Activated CD8-positive, alpha-beta T cell treated with anti-CD3 and anti-CD28 coated beads, Interleukin-2, amount 10 ng/mL, durations not matched to agents 7 days and 5 days (primary cell): ENCODE measurements at regions not wholly inside any gene's neighbourhood (a gene's known extent, or its start where the extent isn't known, plus 50 kb on each side); places are given as distances from the start of the nearest gene placed in this dataset.

Source experiments
- ATAC-seq: fragments of 150-1000 bp; cut with Tn5 transposase; one replicate; pipeline ENCODE4 v1.10.0; 2021; ENCODE audit warnings: moderate library complexity
- CTCF ChIA-PET: fragments of 350-600 bp; sonication (Branson Sonifier 250); formaldehyde crosslinking; loops from one replicate; lab custom pipeline; 2021; ENCODE audit warnings: antibody characterized with exemption; lab: Charles Lee
- POLR2A ChIA-PET: fragments of 350-600 bp; sonication (Branson Sonifier 250); formaldehyde crosslinking; loops from one replicate; lab custom pipeline; 2021; ENCODE audit warnings: antibody characterized with exemption; lab: Charles Lee
- DNase-seq: peaks from one replicate; pipeline ENCODE4 v3.0.0-alpha.2; 2020
- H3K27ac Mint-ChIP-seq: one replicate; pipeline ENCODE4 v1.8.0; 2021; ENCODE audit warnings: mild to moderate bottlenecking, mixed read lengths
- H3K27me3 Mint-ChIP-seq: one replicate; pipeline ENCODE4 v1.8.0; 2021; ENCODE audit warnings: low read depth, mixed read lengths
- H3K36me3 Mint-ChIP-seq: one replicate; pipeline ENCODE4 v1.8.0; 2021; ENCODE audit warnings: low read depth, mixed read lengths
- H3K4me1 Mint-ChIP-seq: one replicate; pipeline ENCODE4 v1.8.0; 2021; ENCODE audit warnings: low read depth, mixed read lengths
- H3K4me3 Mint-ChIP-seq: one replicate; pipeline ENCODE4 v1.8.0; 2021; ENCODE audit warnings: mild to moderate bottlenecking, mixed read lengths
- H3K9me3 Mint-ChIP-seq: one replicate; pipeline ENCODE4 v1.8.0; 2022; ENCODE audit warnings: mixed read lengths; ENCODE audit not compliant: insufficient read depth

DNA sequence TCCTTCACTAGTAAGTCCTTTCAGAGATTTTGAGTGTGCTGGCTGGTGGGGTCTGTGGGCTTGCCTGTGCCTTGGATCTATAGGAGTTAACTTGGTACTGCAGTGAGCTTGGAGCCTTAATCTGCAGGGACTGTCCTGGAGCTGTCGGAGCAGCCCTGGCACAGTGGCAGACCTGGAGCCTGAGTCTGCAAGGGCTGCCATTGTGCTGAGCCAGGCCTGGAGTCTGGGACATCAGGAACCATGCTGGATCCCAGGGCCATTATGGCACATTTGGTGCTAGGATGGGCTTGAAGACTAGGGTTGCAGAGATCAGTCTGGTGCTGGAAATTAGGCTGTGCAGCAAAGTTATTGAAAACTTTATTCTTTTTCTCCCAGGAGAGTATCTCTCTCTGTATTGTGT lies 665.4 kb downstream of the METTL15 start:
- DNase-seq (no peak), ATAC-seq (no peak)
- ChIA-PET POLR2A (no interaction called here), CTCF (no interaction called here)
- H3K27ac Mint-ChIP-seq, result no peak overlapping the region
- no peaks in the 10 kb centered on the region for H3K4me1 Mint-ChIP-seq
- H3K9me3 Mint-ChIP-seq, result peaks cover 12% of the 10 kb centered on the region
- H3K36me3 Mint-ChIP-seq, result no peaks in the 10 kb centered on the region
- H3K27me3 Mint-ChIP-seq, result no peaks in the 10 kb centered on the region
- no peak overlapping the region for H3K4me3 Mint-ChIP-seq

DNA sequence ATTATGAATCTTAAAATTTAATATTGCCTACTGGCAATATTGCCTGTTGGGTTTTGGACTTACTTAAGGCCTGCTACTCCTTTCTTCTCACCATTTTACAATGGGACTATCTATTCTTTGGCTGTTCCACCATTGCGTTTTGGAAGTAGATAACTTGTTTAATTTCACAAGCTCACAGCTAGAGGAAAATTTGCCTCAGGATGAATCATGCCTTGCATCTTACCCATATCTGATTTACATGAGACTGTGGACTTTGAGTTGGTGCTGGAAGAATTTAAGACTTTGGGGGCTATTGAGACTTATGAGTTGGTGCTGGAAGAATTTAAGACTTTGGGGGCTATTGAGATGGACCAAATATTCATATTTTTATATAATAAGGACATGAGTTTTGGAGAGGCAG lies 662.6 kb downstream of the METTL15 start:
- CTCF ChIA-PET, result no interaction called here

DNA sequence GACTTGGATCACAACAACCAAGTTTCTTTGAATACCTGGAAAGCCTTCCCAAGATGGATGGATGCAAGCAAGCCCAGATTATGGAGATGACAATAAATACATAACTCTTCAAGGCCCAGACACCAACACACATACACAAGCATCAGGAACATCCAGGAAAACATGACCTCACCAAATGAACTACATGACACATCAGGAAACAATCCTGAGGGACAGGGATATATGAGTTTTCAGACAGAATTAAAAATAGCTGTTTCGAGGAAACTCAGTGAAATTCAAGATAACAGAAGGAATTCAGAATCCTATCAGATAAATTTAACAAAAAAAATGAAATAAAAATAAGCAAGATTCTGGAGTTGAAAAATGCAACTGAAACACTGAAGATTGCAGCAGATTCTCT lies 659.4 kb downstream of the METTL15 start:
- no peaks in the 10 kb centered on the region for H3K27me3 Mint-ChIP-seq
- no peaks in the 10 kb centered on the region for H3K36me3 Mint-ChIP-seq
- ChIA-PET CTCF (no interaction called here), POLR2A (no interaction called here)
- no peak overlapping the region for H3K27ac Mint-ChIP-seq
- H3K9me3 Mint-ChIP-seq, result peaks cover 8% of the 10 kb centered on the region
- ATAC-seq (no peak), DNase-seq (no peak)
- H3K4me1 Mint-ChIP-seq, result no peaks in the 10 kb centered on the region
- H3K4me3 Mint-ChIP-seq, result no peak overlapping the region

More for the DNA sequence above, 662.6 kb downstream of the METTL15 start:
- Mint-ChIP-seq H3K36me3 (no peaks in the 10 kb centered on the region), H3K9me3 (peaks cover 13% of the 10 kb centered on the region), H3K27ac (no peak overlapping the region), H3K4me1 (no peaks in the 10 kb centered on the region), H3K4me3 (no peak overlapping the region), H3K27me3 (no peaks in the 10 kb centered on the region)
- no peak for ATAC-seq
- DNase-seq, result no peak
- POLR2A ChIA-PET, result no interaction called here

DNA sequence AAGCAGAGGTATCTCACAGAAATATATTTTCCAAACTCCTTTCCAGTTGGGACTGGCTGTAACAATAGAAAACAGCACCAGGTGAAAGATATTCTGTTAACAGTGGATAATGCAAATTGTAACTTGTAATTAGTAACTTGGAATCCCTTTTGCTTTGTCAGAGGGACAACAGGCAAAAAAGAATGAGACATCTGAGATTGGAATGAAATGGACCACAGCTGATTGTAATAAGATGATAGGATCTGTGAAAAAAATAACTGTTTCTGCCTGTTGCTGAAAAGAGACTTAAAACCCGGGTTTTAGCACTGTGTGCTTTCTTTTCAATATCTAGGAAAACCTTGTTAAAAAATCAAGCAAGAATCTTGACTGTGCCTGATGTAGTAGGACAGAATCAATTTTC lies 655.7 kb downstream of the METTL15 start:
- Mint-ChIP-seq H3K27me3 (no peaks in the 10 kb centered on the region), H3K4me3 (no peak overlapping the region), H3K36me3 (no peaks in the 10 kb centered on the region), H3K9me3 (peaks cover 4% of the 10 kb centered on the region), H3K4me1 (no peaks in the 10 kb centered on the region), H3K27ac (no peak overlapping the region)
- DNase-seq (no peak), ATAC-seq (no peak)
- ChIA-PET POLR2A (no interaction called here), CTCF (no interaction called here)

DNA sequence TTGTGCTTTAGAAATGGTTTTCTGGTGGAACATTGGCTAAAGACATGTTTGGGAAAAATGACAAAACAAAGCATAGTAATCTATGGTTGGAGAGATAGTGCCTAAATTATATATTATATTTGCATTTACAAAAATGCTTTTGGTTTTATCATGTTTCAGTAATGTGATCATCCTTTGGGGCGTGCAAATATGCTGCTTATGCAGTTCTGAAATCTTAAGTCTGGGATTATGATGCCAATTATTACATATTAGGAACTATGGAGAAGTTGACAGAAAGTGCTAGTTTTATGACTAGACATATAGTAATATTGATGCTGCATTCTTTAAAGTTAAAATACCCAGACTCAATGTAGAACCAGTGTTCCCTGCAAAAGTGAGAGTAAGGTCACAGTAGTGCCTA lies 655.0 kb downstream of the METTL15 start:
- ATAC-seq (no peak), DNase-seq (no peak)
- Mint-ChIP-seq H3K27me3 (no peaks in the 10 kb centered on the region), H3K9me3 (no peaks in the 10 kb centered on the region), H3K4me3 (no peak overlapping the region), H3K36me3 (no peaks in the 10 kb centered on the region), H3K27ac (no peak overlapping the region), H3K4me1 (no peaks in the 10 kb centered on the region)
- CTCF ChIA-PET, result no interaction called here
- POLR2A ChIA-PET, result no interaction called here

DNA sequence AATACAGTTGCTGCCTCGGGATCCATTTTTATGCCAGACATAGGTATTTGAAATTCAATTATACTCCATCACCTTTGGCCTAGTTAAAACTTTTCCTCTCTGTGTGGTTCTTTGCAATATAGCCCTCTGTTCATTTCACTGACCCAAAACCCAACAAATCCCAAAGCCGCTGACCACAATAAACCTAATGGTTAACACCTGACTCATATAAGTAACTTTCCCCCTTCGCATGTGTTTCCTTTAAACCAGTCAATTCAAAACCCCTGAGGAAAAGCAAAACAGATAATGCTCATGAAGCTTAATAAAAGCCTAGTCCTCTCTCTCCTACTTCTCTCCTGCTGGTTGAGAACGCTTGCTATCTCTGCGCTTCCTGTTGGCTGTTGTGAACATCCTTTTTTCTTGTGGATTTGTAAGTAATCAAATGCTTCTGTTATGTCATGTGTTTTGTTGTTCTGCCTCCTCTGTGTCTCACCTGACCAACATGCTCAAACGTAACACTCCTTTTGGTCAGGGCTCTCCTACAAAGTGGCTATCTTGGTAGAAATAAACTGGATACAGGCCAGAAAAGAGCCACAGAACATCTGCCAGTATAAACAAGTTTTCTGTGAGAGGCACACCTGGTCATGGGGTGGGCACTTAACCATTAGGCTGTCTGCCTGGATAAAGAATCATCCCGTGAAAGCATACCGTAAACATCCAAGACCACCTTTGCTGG lies 652.6 kb downstream of the METTL15 start:
- ATAC-seq (no peak), DNase-seq (no peak)
- H3K9me3 Mint-ChIP-seq, result no peaks in the 10 kb centered on the region
- no peaks in the 10 kb centered on the region for H3K27me3 Mint-ChIP-seq
- H3K27ac Mint-ChIP-seq, result no peak overlapping the region
- no peak overlapping the region for H3K4me3 Mint-ChIP-seq
- no peaks in the 10 kb centered on the region for H3K4me1 Mint-ChIP-seq
- CTCF ChIA-PET, result no interaction called here
- H3K36me3 Mint-ChIP-seq, result no peaks in the 10 kb centered on the region
- POLR2A ChIA-PET, result no interaction called here

DNA sequence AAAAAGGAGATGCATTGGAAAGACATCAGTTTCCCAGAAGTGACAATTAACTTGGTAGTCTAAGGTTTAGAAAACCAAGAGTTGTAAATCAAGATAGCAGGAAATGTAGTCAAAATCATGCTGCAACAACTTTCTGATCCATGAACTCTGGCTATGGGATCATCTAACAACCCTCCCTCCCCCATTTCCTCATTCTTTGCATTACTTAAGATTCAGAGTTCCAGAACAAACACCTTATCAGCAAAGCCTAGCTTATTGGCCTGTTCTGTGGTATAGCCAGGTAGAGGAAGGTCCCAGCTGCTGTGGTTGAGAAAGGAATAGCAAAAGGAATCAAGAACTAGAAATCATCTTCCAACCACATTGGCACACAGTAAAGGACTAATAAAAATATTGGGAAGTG lies 651.1 kb downstream of the METTL15 start:
- ChIA-PET POLR2A (no interaction called here), CTCF (no interaction called here)
- Mint-ChIP-seq H3K4me1 (no peaks in the 10 kb centered on the region), H3K9me3 (no peaks in the 10 kb centered on the region), H3K27me3 (no peaks in the 10 kb centered on the region), H3K27ac (no peak overlapping the region), H3K4me3 (no peak overlapping the region), H3K36me3 (no peaks in the 10 kb centered on the region)
- DNase-seq (no peak), ATAC-seq (no peak)

DNA sequence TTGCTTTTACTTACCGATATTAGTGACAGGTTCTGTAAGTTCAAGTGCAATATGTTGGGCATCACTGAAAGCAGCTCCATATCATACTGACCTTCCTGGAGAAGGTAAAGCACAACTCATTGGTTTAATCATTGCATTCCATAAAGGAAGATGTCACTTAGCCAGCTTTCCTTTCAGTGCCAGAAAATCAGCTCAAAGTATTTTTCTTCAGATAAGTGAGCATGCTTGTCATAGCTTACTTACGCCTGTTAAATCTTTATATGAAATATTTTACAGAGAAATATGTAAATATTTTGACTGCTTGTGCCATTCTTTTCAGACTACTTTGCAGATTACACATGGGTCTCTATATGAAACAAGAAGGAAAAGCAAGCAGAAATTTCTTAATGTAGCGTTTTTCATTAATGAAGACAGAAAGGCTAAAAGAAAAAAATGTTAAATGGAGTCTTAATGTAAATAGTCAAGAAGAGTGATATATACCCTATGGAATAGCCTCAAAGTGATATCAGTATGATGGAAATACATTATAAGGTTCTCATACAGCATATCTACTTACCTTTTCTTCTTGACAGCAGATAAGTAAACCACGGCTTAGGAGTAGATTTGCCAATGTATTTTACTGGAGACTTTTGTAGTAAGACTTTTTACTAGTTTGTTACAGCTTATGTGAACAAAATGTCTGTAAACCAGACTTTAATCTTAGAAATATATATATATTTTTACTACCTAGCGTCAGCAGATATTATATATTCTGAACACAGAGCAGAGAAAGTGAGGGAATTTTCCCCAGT lies 649.7 kb downstream of the METTL15 start:
- Mint-ChIP-seq H3K4me3 (no peak overlapping the region), H3K27me3 (no peaks in the 10 kb centered on the region), H3K36me3 (no peaks in the 10 kb centered on the region), H3K27ac (no peak overlapping the region), H3K4me1 (no peaks in the 10 kb centered on the region), H3K9me3 (peaks cover 5% of the 10 kb centered on the region)
- no peak for ATAC-seq
- ChIA-PET POLR2A (no interaction called here), CTCF (no interaction called here)
- DNase-seq, result no peak

DNA sequence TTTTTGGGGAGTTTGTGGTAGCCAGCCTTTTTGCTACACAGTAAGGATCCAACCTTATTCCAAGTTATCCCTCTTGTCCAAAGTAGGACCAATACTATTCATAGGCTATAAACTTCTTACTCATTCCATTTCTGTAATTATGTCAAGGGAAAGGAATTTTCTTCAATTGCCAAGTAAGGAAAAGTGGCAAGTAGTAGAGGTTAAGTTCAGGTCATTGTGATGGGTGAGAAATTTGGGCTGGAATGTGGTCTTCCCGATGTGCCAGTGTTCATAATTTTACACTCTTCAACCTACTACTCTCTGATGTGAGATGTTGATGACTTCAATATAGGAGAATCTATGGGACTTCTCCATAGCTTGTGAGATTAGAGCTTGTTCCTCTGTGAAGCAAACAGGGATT lies 648.8 kb downstream of the METTL15 start:
- POLR2A ChIA-PET, result no interaction called here
- no peak for ATAC-seq
- Mint-ChIP-seq H3K9me3 (peaks cover 14% of the 10 kb centered on the region), H3K4me3 (no peak overlapping the region), H3K4me1 (no peaks in the 10 kb centered on the region), H3K27ac (no peak overlapping the region), H3K36me3 (no peaks in the 10 kb centered on the region), H3K27me3 (no peaks in the 10 kb centered on the region)
- no peak for DNase-seq
- CTCF ChIA-PET, result no interaction called here

DNA sequence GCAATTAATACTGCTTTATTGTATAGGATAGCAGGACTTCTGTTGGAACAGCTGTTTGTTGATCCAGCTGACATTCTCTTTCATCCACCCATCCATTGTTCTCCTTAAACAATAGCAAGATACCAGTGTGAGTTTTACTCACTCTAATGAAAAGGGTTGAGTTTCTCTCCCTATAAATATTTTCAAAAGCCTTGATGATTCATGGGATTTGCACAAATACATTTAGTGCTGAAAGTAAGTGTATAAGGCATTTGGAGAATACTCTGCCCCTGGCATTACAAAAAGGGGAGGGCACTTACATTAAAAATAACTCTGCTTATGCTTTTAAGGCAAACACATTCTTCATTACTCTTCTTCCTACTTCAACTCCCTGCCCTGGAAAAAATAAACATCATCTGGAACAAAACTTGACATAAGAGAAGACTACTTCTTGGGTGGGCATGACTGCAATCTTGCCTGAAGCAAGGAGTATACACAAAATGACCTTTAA lies 634.9 kb downstream of the METTL15 start:
- CTCF ChIA-PET, result no interaction called here
- Mint-ChIP-seq H3K4me3 (no peak overlapping the region), H3K27me3 (no peaks in the 10 kb centered on the region)

DNA sequence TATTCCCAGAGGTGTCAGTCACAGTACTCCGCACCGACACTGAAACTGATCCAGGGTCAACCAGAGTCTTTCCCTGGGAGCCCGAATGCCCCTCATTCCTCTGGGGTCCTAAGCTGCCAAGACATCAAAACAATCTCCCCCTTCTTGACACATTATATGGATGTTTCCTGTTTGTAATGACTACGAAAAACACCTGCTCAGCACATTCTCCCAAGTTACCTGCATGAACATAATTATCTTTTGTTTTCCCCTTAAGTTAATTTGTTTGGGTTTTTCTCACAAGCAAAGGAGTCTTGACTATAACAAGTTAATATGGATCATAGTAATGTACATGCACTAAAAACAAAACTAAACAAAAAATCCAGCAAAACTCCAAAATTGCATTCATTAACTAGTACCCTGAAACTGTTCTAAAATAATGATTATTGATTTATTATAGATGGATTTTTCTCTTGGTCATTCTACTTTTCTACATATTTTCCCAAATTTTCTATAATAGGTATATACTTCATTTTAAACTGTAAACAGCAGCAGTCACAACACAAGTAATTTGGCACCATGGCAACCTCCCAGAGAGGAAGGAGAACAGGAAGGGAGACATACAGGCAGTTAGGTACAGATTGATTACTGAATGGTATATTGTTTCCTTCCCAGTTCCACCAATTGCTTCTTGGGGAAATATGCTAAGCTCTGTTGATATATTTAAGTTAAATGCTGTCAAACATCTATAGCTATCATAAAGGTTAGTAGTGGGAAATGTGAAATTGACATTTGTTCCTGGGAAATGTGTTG lies 631.5 kb downstream of the METTL15 start:
- ChIA-PET POLR2A (no interaction called here), CTCF (no interaction called here)
- Mint-ChIP-seq H3K27ac (no peak overlapping the region), H3K4me1 (no peaks in the 10 kb centered on the region), H3K27me3 (no peaks in the 10 kb centered on the region), H3K4me3 (no peak overlapping the region), H3K9me3 (no peaks in the 10 kb centered on the region), H3K36me3 (no peaks in the 10 kb centered on the region)
- ATAC-seq (no peak), DNase-seq (no peak)

More for the DNA sequence above, 634.9 kb downstream of the METTL15 start:
- no peak overlapping the region for H3K27ac Mint-ChIP-seq
- H3K9me3 Mint-ChIP-seq, result peaks cover 5% of the 10 kb centered on the region
- DNase-seq (no peak), ATAC-seq (no peak)
- no peaks in the 10 kb centered on the region for H3K36me3 Mint-ChIP-seq
- H3K4me1 Mint-ChIP-seq, result no peaks in the 10 kb centered on the region
- POLR2A ChIA-PET, result no interaction called here

DNA sequence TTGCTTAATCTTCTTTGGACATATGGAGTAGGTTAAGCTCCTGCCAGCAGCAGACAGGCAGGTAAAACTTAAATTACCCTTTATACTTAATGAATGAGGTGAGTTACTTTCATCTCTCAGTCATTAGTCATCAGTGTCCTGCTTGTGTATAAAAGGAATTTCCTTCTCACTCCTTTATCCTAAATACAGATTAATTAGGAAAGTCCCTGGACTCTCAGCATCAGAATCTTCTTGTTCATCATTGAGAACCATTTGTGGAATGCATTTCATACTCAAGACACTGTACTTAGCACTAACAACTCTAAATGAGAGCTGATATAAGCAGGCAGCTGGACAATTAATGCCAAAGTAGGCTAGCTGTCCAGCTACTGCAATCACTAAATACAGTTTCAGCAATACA lies 630.4 kb downstream of the METTL15 start:
- Mint-ChIP-seq H3K27me3 (no peaks in the 10 kb centered on the region), H3K4me1 (no peaks in the 10 kb centered on the region), H3K27ac (no peak overlapping the region), H3K9me3 (no peaks in the 10 kb centered on the region), H3K4me3 (no peak overlapping the region), H3K36me3 (no peaks in the 10 kb centered on the region)
- CTCF ChIA-PET, result no interaction called here
- POLR2A ChIA-PET, result no interaction called here
- no peak for ATAC-seq
- no peak for DNase-seq
